GM18499 (cell line): ENCODE measurements at regions not wholly inside any gene's neighbourhood (a gene's known extent, or its start where the extent isn't known, plus 50 kb on each side); places are given as distances from the start of the nearest gene placed in this dataset.

ENCODE experiments used
- ATAC-seq: cut with Tn5 transposase; IDR thresholded peaks from one replicate; pipeline ENCODE4 v1.9.1; 2021; ENCODE audit warnings: moderate number of reproducible peaks; ENCODE audit not compliant: insufficient read depth, unreplicated experiment

DNA sequence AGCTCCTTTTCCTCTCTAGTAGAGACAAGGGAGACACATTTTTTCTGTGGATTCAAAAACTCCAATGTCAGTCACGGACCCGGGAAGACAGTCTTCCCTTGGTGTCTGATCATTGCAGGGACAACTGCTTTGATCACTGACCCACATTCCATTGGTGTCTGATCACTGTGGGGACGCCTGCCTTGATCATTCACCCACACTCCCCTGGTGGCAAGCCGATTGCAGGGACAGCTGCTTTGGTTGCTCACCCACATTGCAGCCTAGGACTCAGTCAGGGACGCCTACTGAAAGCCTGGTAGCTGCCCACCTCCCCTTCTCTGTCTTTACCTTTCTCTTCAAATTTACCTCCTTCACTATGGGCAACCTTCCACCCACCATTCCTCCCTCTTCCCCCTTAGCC is 206.6 kb upstream of the DUSP10 start:
- ATAC-seq = no peak

DNA sequence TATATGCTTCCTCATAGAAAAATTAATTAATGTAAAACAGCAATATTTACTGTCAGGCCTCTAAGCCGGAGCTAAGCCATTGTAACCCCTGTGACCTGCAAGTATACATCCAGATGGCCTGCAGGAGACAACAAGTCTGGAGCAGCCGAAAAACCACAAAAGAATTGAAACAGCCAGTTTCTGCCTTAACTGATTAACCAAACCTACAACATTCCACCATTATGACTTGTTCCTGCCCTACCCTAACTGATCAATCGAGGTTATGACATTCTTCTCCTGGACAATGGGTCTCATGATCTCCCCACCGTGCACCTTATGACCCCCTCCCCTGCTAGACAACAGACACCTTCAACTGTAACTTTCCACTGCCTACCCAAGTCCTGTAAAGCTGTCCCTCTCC is 205.8 kb upstream of the DUSP10 start:
- no peak for ATAC-seq

DNA sequence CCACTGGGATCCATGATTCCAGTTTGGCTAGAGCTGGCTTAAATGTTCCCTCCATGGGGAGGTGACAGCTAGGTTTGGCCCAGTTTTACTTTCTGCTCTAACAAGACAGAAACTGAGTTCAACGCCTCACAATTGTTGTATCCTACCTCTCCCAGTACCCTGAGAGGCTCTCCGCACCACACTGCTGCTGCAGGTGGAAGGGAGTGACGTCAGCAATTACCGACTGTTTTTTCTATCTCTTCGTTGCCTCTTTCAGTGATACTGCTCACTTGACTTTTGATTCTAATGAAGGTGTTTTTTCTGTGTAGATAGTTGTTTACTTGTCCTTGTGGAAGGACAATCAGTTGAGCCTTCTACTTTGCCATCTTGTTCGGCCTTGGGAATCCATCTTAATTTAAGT is 204.9 kb upstream of the DUSP10 start:
- no peak for ATAC-seq

DNA sequence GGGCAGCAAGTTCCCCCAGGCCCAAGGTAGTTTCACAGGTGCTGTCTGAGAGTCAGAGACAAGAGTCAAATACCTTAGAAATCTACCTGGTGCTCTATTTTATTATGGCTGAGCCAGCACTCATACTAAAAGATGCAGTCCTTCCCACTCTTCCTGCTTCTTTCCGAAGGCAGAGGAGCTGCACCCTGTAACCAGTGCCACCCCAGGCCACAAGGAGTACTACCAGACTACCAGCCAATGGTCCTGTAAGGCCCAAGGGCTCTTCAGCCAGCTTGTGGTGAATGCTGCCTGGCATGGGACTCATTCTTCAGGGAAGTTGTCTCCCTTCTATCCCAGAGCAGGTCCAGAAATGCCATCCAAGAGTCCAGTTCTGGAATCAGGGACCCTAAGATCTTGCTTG is 203.8 kb upstream of the DUSP10 start:
- no peak for ATAC-seq

DNA sequence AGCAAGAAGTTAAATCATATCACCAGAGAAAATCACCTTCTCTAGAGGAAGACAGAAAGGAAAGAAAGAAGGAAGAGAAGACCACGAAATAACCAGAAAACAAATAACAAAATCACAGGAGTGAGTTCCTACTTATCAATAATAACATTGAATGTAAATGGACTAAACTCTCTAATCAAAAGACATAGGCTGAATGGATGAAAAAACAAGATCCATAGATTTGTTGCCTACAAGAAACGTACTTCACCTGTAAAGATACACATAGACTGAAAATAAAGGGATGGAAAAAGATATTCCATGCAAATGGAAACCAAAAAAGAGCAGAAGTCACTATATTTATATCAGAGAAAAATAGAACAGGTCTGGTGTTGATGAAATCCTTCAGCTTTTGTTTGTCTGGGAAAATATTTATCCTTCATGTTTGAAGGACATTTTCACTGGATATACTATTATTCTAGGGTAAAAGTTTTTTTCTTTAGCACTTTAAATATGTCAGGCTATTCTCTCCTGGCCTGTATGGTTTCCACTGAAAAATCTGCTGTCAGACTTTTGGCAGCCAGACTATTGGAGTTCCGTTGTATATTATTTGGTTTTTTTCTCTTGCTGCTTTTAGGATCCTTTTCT is 202.5 kb upstream of the DUSP10 start:
- no peak for ATAC-seq

DNA sequence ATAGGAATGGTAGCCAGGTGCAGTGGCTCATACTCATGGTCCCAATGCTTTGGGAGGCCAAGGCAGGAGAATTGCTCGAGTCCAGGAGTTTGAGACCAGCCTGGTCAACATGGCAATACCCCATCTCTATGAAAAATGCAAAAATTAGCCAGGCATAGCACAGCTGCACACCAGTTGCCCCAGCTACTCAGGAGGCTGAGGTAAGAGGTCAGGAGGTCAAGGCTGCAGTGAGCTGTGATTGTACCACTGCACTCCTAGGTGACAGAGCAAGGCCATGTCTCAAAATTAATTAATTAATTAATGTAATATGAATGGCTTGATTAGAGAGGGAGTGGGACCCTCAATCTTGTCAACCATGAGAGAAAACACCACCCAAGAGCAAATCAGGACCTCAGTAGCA is 198.7 kb upstream of the DUSP10 start:
- no peak for ATAC-seq

DNA sequence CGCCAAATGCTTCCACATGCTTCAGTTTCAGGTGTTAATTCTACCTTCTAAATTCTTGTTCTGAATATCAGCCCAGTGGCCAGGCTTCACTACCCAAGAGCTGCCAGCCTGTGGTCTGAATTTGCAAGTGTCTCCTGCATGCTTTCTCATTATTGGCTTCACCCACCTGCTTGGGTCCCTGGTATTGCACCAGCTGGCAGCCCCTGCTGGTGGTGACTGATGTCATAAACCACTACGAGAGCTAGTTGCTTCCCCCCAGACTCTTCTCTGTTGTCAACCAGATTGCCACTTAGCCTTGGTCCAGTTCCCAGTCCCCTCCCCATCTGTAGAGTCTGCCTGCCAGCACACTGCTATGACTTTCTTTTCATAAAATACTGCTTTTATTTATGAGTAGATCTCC is 197.7 kb upstream of the DUSP10 start:
- peak; percentile 53 for ATAC-seq

DNA sequence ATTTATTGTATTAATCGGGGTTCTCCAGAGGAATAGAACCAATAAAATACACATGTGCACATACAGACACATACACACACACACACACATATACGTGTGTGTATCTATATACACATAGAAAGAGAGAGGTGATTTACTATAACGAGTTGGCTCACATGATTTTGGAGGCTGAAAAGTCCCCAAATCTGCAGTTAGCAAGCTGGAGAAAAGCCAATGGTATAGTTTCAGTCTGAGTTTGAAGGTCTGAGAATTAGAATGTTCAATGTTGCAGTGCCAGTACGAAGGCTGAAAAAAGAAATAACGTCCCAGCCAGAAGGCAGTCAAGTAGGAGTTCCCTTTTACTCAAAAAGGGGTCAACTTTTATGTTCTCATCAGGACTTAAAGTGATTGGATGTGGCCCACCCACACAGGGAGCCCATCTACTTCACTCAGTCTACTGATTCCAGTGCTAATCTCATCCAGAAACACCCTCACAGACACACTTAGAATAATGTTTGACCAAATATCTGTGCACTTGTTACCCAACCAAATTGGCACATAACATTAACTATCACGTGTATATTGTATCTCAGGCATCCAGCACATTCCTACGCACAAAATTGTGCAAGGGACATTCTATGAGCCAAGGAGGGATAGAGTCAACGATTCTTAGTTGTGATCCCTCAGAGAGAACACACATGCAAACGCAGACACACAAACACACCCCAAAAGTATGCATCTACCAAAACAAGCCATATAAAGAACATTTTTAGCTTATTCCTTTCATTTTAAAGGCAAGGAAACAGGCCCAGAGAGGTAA is 195.5 kb upstream of the DUSP10 start:
- ATAC-seq = no peak

DNA sequence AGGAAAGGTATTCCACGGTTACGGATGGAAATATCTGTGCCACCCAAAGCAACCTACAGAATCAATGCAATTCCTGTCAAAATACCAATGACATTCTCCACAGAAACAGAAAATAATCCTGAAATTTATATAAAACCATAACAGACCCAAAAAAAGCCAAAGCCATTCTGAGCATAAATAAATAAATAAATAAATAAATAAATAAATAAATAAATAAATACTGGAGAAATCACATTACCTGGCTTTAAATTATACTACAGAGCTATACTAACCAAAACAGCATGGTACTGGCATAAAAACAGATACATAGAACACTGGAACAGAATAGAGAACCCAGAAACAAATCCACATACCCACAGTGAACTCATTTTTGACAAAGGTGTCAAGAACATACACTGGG is 191.9 kb upstream of the DUSP10 start:
- ATAC-seq = no peak

DNA sequence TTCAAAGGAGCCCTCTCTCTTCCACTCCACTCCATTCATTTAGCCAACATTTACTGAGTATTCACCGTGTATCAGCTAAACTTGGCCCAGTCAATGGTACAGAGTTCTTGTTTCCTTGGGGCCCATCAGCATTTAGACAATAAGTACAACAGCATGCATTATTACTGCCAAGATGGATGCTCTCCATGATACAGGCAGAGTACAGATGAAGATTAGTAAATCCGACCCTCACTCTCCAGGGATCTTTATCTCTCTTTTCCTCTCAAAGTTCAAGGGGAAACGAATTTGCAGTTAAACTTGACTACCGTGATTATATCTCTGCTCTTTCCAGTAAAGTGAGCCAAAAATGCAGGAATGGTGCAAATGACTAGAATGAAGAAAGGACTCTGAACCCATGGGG is 184.6 kb upstream of the DUSP10 start:
- ATAC-seq = no peak

DNA sequence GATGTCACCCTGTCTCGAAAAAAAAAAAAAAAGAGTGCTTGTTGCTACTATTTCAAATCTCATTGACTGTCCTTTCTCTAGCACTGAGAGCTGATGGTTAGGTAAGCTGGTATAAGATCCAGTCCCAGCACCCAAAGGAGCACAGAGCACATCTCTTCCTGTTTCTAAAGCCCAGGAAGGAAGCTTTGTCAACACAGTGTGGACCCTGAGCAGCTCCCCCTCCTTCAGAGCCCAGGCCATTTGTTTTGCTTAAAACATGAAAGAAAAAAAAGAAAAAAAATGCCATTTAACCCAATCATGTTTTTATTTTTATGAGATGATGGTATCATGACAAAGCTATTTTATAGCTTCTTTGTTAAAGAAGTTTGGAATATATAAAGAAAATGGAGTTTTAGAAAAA is 184.1 kb upstream of the DUSP10 start:
- no peak for ATAC-seq

DNA sequence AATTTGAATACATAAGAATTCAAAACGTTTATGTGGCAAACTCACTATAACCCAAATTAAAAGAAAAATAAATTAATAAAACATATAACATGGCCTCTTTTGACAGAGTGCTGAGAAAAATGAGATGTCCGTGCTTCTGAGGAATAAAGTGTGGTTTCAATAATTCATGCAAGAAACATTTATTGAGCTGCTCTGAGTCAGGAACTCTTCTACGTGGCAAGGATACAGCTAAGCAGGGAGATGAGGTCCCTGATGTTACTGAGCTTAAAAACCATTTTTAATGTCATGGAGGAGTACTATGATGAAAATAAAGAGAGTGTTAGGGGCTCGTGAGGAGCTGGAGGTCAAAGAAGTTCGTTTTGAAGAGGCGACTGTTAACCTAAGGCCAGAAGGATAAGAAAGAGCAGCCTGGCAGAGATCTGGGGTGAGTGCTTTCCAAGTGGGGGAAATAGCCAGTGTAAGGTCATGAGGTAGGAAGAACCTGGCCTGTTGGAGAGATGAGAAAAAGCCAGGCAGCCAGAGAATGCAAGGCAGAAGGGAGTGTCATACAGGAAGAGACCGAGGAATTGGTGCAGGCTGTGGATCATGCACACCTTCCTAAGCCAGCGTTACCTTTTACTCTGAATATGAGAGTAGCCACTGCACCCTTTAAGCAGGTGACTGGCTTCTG is 182.2 kb upstream of the DUSP10 start:
- ATAC-seq = no peak

DNA sequence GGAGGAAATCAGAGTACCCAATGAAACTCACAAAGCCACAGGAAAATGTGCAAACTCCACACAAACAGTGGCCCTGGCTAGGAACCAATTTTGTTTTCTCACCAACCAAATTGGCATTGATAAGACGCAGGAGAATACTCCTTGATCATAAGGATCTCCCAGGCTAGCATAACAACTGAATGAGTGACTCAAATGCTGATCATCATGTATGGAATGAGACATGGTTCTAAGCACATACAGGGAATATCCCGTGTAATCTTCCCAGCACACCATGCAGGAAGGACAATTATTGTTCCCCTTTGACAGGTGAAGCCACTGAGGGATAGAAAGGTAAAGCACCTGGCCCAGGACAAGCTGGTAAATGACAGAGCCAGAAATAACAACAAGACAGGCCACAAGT is 180.0 kb upstream of the DUSP10 start:
- ATAC-seq = no peak

DNA sequence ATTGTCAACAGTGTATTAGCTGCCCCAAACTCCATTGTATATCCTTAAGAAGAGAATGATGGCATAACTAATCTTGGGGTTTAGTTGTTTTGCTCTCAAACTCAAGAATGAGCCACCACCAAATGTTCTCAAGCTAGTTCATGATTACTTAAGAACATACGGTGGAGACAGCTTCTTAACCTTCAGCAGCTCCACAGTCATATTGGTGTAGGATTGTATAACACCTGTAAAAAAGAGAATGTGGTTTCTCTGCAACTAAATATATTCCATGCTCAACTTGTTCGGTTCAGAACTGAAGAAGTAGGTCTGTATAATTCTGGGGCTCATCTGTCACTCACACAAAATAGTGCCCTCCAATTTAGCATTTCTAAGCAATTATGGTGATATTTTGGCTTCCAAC is 177.9 kb upstream of the DUSP10 start:
- no peak for ATAC-seq

DNA sequence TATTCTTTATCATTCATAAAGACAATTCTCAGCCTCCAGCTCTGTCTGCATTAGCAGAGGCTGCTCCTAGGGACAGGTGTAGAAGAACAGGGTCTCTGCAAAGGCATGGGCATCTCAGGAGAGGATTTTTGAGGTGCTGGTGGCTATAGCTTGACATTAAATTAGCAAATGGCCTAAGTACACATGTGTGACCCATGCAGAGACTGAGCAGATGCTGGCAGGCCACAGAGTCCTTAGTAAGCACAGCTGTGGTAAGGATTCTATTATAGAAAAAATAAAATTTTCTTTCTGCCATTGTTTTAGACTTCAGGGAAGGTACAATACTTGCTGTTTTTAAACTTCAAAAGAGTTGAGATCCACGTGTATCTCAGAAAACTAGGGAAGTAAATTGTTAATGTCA is 177.5 kb upstream of the DUSP10 start:
- ATAC-seq = no peak

DNA sequence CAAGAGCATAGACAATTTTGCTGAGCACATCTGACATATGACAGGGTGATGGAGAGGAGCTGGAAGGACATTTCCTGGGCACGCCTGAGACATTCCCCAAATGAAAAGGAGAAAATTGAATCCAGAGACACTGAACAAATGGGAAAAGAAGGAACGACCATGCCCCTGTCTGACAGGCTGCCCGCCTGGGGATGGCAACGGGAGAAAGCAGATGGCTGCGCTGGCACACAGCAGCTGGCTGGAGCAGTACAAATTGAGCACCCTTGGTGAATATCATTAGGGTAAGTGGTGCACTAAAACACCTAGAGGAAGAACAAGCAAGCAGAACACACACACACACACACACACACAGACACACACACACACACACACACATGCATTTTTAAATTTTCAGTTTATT is 174.3 kb upstream of the DUSP10 start:
- ATAC-seq = no peak

DNA sequence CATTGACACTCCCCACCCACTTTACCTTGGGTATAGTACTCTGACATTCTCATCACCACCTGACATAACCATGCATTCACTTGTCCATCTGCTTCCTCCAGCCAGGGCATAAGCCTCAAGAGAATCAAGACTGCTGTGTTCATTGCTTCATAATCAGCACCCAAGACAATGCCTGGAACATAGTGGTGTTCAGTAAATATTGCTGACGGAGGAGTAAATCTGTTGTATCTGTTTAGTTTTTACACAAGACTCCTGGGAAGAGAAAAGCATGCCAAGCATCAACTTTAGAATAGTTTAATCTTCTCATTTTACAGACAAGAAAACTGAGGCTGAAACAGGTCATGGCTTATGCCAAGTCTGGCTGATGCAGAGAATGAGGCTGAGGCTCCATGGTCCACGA is 173.9 kb upstream of the DUSP10 start:
- ATAC-seq = no peak

DNA sequence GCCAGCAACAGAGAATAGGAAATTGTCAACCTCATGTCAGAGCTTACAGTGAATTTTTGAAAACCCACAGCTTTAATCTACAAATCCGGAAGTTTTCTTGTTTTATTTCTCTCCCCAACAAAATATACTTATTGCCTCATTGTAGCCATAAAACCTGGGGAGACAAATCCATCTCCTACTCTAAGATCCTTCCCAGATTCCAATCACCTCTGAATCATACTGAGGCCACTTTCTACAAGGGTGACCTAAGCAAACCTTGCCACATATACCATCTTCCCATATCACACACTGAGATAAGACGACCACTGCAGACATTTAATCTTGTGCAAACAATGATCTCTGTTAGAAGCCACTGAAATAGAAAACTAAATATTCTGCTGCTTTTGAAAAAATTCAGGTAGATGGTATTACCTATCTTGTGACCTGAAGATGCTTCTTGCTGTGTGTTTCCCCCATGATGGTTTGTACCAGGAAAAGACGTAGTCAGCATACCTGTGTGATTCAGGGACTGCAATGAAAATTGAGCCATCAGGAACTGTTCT is 171.5 kb upstream of the DUSP10 start:
- ATAC-seq = no peak

DNA sequence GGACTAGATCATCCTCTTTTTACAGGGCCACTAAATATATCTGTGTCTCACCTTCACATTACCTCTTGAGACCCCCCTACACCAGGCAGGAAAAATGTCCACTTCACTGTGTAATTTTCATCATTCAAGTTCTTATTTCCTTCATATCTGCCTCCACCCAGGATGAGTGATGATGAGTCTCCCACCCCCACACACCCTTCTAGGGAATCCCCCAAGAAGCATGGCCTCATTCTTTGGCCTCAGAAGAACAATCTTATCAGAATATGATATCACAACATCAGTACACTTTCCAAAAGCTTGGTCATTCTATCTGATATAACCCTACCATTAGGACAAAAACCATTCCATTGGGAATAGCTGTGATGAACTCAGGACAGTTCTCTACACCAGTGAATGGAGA is 170.3 kb upstream of the DUSP10 start:
- no peak for ATAC-seq

DNA sequence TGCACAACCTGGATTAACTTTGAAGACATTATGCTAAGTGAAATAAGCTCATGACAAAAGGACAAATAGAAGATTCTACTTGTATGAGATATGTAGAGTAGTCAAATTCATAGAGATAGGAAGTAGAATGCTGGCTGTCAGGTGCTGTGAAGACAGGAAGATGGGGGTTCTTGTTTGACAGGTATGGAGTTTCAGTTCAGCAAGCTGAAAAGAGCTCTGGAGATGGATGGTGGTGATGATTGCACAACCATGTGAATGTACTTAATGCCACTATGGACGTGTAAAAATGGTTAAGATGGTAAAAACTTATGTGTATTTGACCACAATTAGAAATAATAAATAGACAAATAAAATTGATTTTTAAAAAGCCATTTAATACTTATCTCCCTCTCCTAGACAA is 169.8 kb upstream of the DUSP10 start:
- no peak for ATAC-seq

DNA sequence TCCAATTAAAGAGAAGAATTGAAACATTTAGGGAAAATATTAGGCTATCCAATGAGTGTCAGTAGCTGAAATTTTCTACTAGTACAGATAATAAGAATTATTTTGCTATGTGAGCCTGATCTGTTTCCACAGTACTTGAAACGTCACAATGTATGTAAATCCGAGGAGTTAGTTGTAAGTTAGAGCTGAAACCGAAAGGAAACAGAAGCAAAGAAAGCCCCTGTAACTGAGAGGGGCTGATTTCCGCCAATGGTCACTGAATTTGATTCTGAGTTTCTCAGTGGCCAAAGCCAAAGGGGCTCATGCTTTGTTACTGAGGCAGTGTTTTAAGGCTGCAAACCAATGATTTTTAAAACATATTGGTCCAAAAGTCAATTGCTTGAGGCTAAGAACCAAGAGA is 168.3 kb upstream of the DUSP10 start:
- peak; percentile 61 for ATAC-seq
